T-helper 1 cell treated with Interleukin-12 subunit alpha and Interleukin-12 subunit beta and Interleukin-4 antibody, amounts not matched to agents 30 ng/mL and 1 ng/mL, for 36 hours (primary cell): ENCODE measurements at regions not wholly inside any gene's neighbourhood (a gene's known extent, or its start where the extent isn't known, plus 50 kb on each side); places are given as distances from the start of the nearest gene placed in this dataset.

ENCODE experiments used
- intact Hi-C: fragments of 100-400 bp; cut with micrococcal nuclease; formaldehyde crosslinking; loops from one replicate; pipeline ENCODE4 v1.15.1; 2024

GRCh38 chr9:135416664-135417290 is 62.8 kb upstream of the PPP1R26 start:
- intact Hi-C loops, result no loop called here

DNA sequence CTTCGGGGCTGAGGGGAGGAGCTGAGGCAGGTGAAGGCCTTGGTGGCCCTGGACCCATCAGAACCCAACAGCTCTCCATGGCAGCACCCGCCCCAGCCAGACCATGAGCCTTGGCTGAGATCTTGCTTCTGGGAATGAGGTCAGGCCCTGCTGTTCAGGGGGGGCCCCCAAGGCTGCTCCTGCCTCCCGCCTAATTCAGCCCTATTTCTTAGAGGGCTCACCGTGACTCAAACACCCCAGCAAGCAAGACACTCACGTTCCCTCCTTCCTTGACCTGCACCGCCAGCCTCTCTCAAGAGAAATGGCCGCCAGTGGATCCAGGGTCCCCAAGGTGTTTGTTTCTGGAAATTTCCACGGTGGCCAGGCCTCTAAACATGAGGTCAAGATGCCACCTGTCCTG is 61.4 kb upstream of the PPP1R26 start:
- intact Hi-C loops, result no loop called here

GRCh38 chr9:135419106-135419505 is 60.5 kb upstream of the PPP1R26 start:
- intact Hi-C loops, result no loop called here

DNA sequence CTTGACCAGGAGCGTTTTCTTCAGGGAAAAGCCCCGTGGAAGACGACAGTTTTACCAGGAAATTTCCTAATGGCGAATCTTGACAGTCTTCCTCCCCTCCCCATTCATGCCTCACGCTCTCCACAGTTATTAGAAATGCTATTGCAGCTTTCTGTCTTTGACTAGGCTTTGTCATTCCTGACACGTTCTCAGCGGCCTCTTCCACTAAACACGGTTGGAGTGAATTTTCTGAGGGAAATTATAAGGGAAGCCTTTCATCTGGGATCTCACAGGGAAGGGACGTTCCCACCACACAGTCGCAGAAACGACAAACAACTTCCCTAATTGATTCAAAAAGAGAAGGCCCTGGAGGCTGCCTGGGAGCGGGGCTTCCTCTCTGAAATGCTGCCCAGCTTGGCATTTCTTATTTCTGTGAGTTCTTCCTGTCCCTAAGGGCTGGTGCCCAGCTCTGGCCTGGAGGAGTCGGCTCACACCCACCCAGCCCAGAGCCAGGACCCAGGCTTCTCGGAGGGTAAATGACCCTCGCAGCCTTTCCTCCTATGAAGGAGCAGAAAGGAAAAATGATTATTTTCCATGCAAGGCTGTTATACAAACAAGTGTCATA is 57.1 kb upstream of the PPP1R26 start:
- intact Hi-C loops, result no loop called here

GRCh38 chr9:135423725-135424124 is 55.9 kb upstream of the PPP1R26 start:
- intact Hi-C loops, result no loop called here
